Stimulated activated CD4-positive, alpha-beta T cell treated with anti-CD3 and anti-CD28 coated beads, Interleukin-1b, Interleukin-23, amount 100 ng/mL, for 1 hour (primary cell): ENCODE measurements at regions not wholly inside any gene's neighbourhood (a gene's known extent, or its start where the extent isn't known, plus 50 kb on each side); places are given as distances from the start of the nearest gene placed in this dataset.
"Not testable (repeated sequence)": the region's sequence is repeated elsewhere in the genome, so short reads cannot be mapped to it uniquely, and the experiment has no call there.

ENCODE experiments used
- DNase-seq, 2 donors: peaks; one replicate each; pipeline ENCODE4 v3.0.0-alpha.2; 2020; ENCODE audit warnings: low read depth in 2 of 2

GRCh38 chr2:14752295-14752694 lies 119.8 kb downstream of the LRATD1 start:
- no peak for DNase-seq

DNA sequence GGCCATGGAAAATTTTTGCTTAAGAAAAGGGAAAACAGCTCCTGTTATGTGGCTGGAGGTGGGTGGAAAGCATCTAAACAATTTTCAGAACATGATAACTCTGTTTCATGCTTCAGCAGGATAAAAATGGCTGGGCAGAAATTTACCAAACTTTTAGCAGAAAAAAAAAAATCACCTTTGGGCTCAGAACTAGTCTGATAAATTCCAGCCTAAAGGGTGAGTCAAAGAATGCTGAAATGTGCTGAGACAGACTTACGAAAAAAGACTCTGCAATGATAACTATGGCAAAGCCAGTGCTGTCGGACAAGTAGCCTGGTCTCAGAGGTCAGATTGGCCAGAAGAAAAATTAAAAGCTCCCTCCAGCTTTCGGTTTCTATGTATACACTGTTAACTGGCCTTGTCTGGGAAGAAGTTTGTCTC lies 123.6 kb downstream of the LRATD1 start:
- DNase-seq: no peak

- DNase-seq: no peak
These were observed 124.6 kb downstream of the LRATD1 start for GRCh38 chr2:14756981-14757657.

- no peak for DNase-seq
These were observed 126.6 kb downstream of the LRATD1 start for GRCh38 chr2:14759082-14759481.

DNA sequence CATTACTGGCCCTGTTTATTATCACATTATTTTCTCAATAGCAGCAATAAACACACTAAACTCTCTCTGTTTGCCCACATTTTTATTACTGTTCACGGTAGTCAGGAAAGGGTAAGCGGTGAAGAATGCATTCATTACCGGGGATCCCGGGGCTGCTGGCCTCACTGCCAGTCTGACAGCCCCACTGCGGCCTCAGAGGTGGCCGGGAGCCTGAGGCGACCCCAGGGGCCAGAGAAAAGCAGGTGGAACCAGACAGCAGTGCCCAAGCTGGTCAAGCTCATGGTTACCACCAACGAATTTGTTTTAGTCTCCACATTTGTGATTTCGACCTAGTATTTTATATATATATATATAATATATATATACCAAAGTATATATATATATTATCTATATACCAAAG lies 127.7 kb downstream of the LRATD1 start:
- DNase-seq: no peak

DNA sequence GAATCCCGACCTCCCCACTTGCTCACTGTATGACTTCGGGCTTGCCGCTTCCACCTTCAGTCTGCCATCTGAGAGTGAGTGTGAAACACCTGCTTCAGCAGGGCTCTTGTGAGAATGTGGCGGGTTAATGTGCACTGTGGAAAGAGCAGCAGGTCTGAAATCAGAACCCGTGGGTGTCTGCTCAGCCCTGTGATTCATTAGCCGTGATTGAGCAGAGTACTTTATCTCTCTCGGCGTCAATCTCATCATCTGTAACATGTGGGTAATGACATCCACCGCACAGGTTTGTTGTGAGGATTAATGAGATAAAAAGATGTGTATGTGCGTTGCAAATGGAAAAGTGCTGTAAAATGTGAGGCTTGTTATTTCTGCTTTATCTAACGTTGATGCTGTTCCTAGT lies 128.6 kb downstream of the LRATD1 start:
- no peak for DNase-seq

- no peak for DNase-seq
These were observed 141.2 kb downstream of the LRATD1 start for GRCh38 chr2:14773696-14774095.

DNA sequence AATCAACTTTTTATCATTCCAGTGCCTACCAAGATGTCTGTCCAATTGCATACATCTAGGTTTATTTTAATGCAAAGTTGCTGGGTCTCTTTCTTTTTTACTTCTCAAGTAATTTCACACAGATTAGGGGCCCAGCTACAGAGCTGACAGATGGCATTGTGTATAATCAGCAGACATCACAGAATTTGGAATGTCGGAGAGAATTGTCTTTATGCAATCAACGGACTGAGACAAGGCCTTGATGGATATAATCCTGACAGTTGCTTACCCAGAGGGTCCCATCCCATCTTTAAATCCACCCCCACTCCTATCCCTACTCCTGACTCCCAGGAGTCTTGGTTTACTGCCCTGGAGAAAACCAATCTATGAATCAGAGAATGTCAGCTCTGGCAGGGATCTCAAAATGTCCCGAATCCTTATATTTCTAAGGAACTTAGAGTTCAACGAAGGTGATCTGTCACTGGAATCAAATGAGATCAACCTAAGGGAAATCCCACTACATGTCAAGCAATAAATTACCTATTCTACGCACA lies 142.0 kb downstream of the LRATD1 start:
- DNase-seq: no peak

- no peak for DNase-seq
These were observed 143.7 kb downstream of the LRATD1 start for GRCh38 chr2:14776216-14776615.

DNA sequence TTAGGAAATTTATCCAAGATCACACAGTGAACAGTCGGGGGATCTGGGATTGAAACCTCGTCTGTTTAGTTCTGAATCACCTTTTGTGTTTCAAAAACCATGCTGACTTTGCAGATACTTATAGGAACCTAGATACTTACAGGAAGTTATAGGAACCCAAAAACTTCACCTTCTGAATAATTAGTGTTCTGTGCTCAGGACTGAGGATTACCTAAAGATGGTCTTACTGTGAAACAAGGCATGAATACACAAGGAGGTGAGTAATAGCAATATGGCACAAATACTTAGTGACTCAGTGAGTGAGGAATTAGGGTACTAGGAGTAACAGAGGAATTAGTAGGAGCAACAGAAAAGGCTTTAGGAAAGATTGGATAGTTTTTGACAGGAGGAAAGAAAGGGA lies 145.5 kb downstream of the LRATD1 start:
- no peak for DNase-seq

- no peak for DNase-seq
These were observed 146.7 kb downstream of the LRATD1 start for GRCh38 chr2:14779252-14779651.

DNA sequence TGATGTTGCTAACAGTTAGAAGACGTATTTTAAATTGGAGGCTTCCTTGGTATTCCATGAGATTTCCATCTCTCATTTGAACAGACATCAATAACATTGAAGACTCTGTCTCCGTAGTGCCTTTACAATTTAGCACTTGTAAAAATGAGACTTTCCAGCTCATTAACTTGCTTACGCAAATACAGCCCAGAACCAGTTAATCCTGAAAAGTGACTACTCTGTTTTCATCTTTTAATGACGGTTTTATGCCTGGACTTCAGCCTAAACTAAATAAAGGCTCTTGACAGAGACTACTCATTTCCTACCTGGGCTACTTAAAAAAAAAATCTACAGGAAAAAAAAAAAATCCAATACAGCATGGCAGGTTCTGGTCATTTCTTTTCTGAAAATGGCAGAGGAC lies 148.6 kb downstream of the LRATD1 start:
- DNase-seq: no peak

DNA sequence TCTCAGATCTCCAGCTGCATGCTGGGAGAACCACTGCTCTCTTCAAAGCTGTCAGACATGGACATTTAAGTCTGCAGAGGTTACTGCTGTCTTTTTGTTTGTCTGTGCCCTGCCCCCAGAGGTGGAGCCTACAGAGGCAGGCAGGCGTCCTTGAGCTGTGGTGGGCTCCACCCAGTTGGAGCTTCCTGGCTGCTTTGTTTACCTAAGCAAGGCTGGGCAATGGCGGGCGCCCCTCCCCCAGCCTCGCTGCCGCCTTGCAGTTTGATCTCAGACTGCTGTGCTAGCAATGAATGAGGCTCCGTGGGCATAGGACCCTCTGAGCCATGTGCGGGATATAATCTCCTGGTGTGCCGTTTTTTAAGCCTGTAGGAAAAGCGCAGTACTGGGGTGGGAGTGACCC lies 156.3 kb downstream of the LRATD1 start:
- not testable (repeated sequence) for DNase-seq

GRCh38 chr2:14790041-14790640 lies 157.6 kb downstream of the LRATD1 start:
- no peak for DNase-seq

DNA sequence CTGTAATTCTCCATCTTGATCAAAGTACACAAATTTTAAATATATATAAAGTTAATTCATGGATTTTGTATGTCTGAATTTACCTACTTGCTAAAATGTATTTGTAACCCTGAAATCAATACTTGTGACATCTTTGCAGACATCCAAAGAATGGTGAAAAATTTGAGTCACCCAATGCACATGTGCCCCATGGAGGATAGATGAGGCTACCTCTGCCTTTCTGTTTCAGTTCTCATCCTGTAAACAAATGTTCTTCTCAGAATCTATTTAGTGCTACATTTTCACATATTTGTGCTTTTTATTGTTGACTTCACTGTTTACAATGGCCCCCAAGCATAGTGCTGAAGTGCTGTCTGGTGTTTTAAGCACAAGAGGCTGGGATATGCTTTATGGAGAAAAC lies 171.5 kb downstream of the LRATD1 start:
- no peak for DNase-seq

GRCh38 chr2:14804902-14805301 lies 172.4 kb downstream of the LRATD1 start:
- no peak for DNase-seq

GRCh38 chr2:14806613-14807012 lies 174.1 kb downstream of the LRATD1 start:
- DNase-seq: no peak

- DNase-seq: no peak
These were observed 182.7 kb downstream of the LRATD1 start for GRCh38 chr2:14815201-14815600.

GRCh38 chr2:14816069-14817060 lies 183.8 kb downstream of the LRATD1 start:
- DNase-seq: no peak

DNA sequence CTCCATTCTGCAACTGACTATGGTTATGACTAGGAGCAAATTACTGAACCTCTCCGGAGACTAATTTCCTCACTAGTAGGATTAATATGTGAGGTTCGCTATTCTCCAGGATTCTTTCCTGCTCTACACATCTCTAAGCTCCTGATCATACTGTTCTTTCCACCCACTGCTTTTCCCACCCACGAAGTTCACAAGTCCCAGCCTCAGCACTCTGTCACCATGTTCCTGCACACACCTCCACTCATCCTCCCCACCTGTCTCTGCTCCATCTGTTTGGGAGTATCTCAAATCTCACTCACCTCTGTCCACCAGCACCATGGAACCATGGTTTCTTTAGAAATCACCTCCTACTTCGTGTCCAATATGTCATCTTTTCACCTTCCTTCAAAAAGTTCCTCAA lies 185.3 kb downstream of the LRATD1 start:
- no peak for DNase-seq

DNA sequence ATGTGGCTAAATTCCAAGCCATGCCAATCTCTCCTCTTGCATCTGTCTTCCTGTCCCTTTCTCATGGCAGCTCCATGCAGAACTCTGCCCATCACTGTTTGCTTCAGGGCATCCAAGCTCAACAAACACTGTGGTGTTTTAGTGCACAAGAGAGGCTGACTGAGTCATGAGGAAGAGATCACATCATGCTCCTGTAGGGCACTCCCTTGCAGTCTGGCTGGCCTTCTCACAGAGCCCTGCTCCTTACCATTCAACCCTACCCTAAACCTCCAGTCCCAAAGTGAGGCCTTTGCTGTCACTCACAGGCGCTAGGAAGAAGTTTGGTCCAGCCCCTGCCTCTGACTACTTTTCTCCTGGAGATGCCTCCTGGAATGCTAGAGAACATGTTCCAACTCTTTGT lies 194.0 kb downstream of the LRATD1 start:
- DNase-seq: no peak
